OCI-LY1 (cell line): ENCODE measurements at regions not wholly inside any gene's neighbourhood (a gene's known extent, or its start where the extent isn't known, plus 50 kb on each side); places are given as distances from the start of the nearest gene placed in this dataset.

Experiments
- H2AFZ ChIP-seq: fragments of 200-600 bp; sonication (generic), shearing (Covaris generic); 2 replicates; pipeline ENCODE4 v1.6.0; 2014; ENCODE audit warnings: antibody characterized with exemption, mild to moderate bottlenecking, low read length
- H3F3A ChIP-seq: fragments of 200-600 bp; sonication (generic), shearing (Covaris generic); 2 replicates; pipeline ENCODE4 v1.6.0; 2014; ENCODE audit warnings: mild to moderate bottlenecking, antibody characterized with exemption, low read length, moderate library complexity; ENCODE audit not compliant: insufficient read depth
- H3K27ac ChIP-seq: fragments of 200-600 bp; sonication (generic); 2 replicates; pipeline ENCODE4 v1.5.1; 2014; ENCODE audit warnings: low read length, mixed run types, mild to moderate bottlenecking, low read depth; ENCODE audit not compliant: poor library complexity, severe bottlenecking
- H3K27me3 ChIP-seq: fragments of 200-600 bp; sonication (generic); 2 replicates; pipeline ENCODE4 v1.6.0; 2014; ENCODE audit warnings: antibody characterized with exemption, mild to moderate bottlenecking, low read length, moderate library complexity; ENCODE audit not compliant: insufficient read depth
- H3K36me3 ChIP-seq: fragments of 200-600 bp; sonication (generic); 2 replicates; pipeline ENCODE4 v1.6.1; 2014; ENCODE audit warnings: mild to moderate bottlenecking, antibody characterized with exemption, low read length, moderate library complexity, mixed read lengths; ENCODE audit not compliant: insufficient read depth
- H3K4me1 ChIP-seq: fragments of 200-600 bp; sonication (generic); 2 replicates; pipeline ENCODE4 v1.5.1; 2014; ENCODE audit warnings: mild to moderate bottlenecking, low read length, moderate library complexity; ENCODE audit not compliant: insufficient read depth, severe bottlenecking
- H3K4me2 ChIP-seq: fragments of 200-600 bp; sonication (generic), shearing (Covaris generic); 2 replicates; pipeline ENCODE4 v1.6.1; 2014; ENCODE audit warnings: low read length
- H3K4me3 ChIP-seq: fragments of 200-600 bp; sonication (generic); 2 replicates; pipeline ENCODE4 v1.5.1; 2014; ENCODE audit warnings: low read length, low read depth, mild to moderate bottlenecking, mixed read lengths; ENCODE audit not compliant: poor library complexity, severe bottlenecking
- H3K79me2 ChIP-seq: fragments of 200-600 bp; shearing (Covaris generic); 2 replicates; pipeline ENCODE4 v1.6.1; 2016; ENCODE audit warnings: mixed run types, low read length, mixed read lengths; ENCODE audit not compliant: insufficient read depth
- H3K9ac ChIP-seq: fragments of 200-600 bp; sonication (generic), shearing (Covaris generic); 2 replicates; pipeline ENCODE4 v1.6.1; 2014; ENCODE audit warnings: mild to moderate bottlenecking, low read length, mixed read lengths
- H3K9me2 ChIP-seq: fragments of 200-600 bp; sonication (generic), shearing (Covaris generic); 2 replicates; pipeline ENCODE4 v1.6.1; 2014; ENCODE audit warnings: low read depth, mild to moderate bottlenecking, low read length, mixed read lengths
- H3K9me3 ChIP-seq: fragments of 200-600 bp; shearing (Covaris generic); 2 replicates; pipeline ENCODE4 v1.6.1; 2014; ENCODE audit warnings: low read length, mixed read lengths
- H4K20me1 ChIP-seq: fragments of 200-600 bp; sonication (generic), shearing (Covaris generic); 2 replicates; pipeline ENCODE4 v1.6.0; 2016; ENCODE audit warnings: mild to moderate bottlenecking, low read length; ENCODE audit not compliant: insufficient read depth
- EZH2 ChIP-seq: fragments of 200-600 bp; sonication (generic), shearing (Covaris generic); IDR thresholded peaks from 2 replicates; pipeline ENCODE4 v1.8.0; 2017; ENCODE audit warnings: borderline replicate concordance, mixed run types, mild to moderate bottlenecking, antibody characterized with exemption, low read length, moderate library complexity, mixed read lengths
- TF ChIP-seq, protein P1 (sequence below): fragments of 200-600 bp; sonication (generic), shearing (Covaris generic); IDR thresholded peaks from 2 replicates; pipeline ENCODE4 v1.5.1; 2017; ENCODE audit warnings: mild to moderate bottlenecking, antibody characterized with exemption, low read length, moderate library complexity, mixed read lengths

DNA sequence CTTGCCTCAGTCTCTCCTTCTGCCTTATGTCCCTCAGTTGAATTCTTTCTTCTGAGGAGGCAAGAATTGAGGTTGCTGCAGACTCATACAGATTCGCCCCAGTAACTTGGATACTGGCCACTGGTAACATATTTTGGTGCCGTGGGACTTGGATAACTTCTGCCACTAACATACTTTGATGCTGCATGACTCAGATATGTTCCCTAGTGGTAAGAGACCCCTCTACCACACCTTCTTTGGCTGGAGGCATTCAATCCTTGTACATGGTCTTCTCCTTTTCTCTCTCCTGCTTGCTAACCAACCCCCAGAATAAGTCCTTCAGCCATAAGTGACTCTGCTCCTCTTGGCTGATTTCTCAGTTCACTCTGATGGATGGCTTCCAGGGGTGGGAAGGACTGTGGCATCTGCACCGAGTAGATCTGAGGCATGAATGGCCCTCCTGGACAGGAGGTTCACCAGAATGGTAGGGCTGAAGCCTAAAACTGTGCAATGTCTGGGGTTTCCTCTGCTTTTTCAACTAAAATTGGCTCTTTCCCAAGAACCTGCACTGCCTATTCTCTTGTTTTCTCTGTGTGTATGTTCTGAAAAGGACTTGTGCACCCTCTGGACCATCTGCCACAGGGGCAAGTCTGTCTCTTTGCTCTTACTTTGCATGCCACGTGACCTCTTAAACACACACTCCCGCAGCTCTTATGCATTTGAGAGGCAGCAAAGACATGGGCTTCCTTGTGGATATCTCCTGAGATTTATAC, 55.5 kb upstream of the FSTL1 start:
- Histone ChIP-seq H3K27ac (no peak overlapping the region), H2AFZ (no peak overlapping the region), H3K4me3 (no peak overlapping the region), H3K9me3 (peaks cover 8% of the 10 kb centered on the region; the same call in 1 of the 2 replicates), H3K79me2 (no peaks in the 10 kb centered on the region), H3K4me2 (no peak overlapping the region; the same call in 1 of the 2 replicates), H3K36me3 (no peaks in the 10 kb centered on the region), H3F3A (no peaks in the 10 kb centered on the region), H3K9ac (no peak overlapping the region), H3K27me3 (no peaks in the 10 kb centered on the region), H4K20me1 (no peaks in the 10 kb centered on the region), H3K9me2 (no peaks in the 10 kb centered on the region), H3K4me1 (no peaks in the 10 kb centered on the region)
- TF ChIP-seq, protein P1, sequence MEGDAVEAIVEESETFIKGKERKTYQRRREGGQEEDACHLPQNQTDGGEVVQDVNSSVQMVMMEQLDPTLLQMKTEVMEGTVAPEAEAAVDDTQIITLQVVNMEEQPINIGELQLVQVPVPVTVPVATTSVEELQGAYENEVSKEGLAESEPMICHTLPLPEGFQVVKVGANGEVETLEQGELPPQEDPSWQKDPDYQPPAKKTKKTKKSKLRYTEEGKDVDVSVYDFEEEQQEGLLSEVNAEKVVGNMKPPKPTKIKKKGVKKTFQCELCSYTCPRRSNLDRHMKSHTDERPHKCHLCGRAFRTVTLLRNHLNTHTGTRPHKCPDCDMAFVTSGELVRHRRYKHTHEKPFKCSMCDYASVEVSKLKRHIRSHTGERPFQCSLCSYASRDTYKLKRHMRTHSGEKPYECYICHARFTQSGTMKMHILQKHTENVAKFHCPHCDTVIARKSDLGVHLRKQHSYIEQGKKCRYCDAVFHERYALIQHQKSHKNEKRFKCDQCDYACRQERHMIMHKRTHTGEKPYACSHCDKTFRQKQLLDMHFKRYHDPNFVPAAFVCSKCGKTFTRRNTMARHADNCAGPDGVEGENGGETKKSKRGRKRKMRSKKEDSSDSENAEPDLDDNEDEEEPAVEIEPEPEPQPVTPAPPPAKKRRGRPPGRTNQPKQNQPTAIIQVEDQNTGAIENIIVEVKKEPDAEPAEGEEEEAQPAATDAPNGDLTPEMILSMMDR: no peak
- no peak for TF ChIP-seq EZH2

DNA sequence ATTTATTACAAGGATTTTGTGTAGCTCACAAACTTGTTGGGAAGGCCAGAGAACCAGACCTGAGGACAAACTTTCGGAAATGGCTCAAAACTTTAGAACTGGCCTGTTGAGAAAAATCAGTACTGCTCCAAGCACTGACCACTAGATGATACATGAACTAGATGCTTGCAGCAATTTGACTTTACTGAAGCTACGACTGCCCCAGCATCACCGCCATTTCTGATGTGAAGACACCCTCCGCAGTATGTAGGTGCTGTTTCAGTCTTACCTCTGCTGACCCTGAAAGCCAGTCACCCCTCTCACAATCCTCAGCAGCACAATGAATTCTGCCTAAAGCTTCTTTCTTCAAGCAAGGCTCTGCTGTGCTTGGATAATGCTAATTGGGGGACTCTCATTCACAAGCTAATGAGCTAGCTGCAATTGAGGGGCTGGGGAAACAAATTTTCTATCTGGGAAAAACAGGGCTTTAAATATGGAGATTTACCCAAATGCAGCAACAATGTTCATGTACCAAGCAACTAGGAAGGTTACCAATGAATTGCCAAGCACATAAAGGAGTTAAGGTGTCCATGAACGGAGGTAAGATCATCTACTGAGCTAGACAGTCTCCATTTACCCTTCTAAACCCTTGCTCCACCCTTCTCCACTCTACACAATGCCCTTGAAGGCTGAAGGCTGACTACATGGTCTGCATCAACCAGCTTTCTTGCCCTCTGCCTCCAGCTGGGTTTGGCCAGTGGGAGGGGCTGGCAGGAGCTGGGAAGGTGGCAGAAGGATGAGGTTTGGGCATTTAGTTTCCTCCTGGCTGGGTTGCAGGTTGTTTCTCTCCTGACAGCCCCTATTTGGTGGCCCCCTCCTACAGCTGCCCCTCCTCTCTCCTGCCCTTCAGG, 53.2 kb upstream of the FSTL1 start:
- Histone ChIP-seq H3K27me3 (no peaks in the 10 kb centered on the region), H3K9ac (no peak overlapping the region), H3K27ac (no peak overlapping the region), H3F3A (no peaks in the 10 kb centered on the region), H3K4me1 (no peaks in the 10 kb centered on the region), H3K4me2 (no peak overlapping the region), H3K4me3 (no peak overlapping the region), H4K20me1 (no peaks in the 10 kb centered on the region), H2AFZ (no peak overlapping the region), H3K9me3 (peaks cover 2% of the 10 kb centered on the region; the same call in 1 of the 2 replicates), H3K79me2 (no peaks in the 10 kb centered on the region), H3K9me2 (no peaks in the 10 kb centered on the region), H3K36me3 (no peaks in the 10 kb centered on the region)
- no peak for TF ChIP-seq EZH2
- TF ChIP-seq, protein P1: no peak

DNA sequence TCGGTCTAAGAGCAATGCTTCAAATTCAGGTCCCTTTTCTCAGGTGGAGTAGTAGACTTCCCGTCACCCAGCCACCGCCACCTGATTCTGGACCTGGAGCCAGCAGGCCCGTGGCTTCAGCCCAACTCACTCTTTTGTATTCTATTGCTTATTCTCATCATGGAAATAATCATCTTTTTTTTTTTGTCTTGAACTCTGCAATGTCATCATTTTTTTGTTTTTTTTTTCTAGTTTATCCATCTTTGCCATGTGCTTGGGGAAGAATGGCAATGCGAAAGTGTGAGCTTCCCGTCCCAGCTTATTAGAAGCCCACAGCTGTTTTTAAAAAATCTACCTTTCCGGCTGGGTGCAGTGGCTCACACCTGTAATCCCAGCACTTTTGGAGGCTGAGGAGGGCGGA, 51.3 kb upstream of the FSTL1 start:
- Histone ChIP-seq H3K9ac (no peak overlapping the region), H3K27ac (no peak overlapping the region), H3K9me2 (no peaks in the 10 kb centered on the region), H3F3A (no peaks in the 10 kb centered on the region), H4K20me1 (no peaks in the 10 kb centered on the region), H3K36me3 (no peaks in the 10 kb centered on the region), H3K4me3 (no peak overlapping the region), H3K4me2 (no peak overlapping the region), H3K4me1 (no peaks in the 10 kb centered on the region), H3K79me2 (no peaks in the 10 kb centered on the region), H2AFZ (no peak overlapping the region), H3K9me3 (no peaks in the 10 kb centered on the region), H3K27me3 (no peaks in the 10 kb centered on the region)
- no peak for TF ChIP-seq EZH2
